ENCODE measurements at regions not wholly inside any gene's neighbourhood (a gene's known extent, or its start where the extent isn't known, plus 50 kb on each side); places are given as distances from the start of the nearest gene placed in this dataset.

DNA sequence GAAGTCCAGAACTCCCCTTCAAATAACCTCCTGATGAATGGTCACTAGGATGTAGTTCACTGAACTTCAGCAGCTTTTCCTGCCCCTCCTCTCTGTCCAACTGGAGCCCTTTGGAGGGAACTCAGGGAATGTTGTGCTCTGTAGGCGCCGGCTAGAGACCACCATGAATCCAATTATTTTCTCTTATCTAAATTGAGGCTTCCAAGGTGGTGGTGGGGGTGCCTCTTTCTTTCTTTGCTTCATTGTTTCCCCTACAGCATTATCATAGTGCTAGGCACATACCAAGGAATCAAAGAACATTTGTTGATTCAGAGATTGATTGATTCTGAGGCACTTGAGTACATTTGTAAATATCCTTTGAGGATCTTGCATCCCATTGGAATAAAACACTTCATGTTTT, 426.6 kb upstream of the PLXNA2 start:
- no peaks in the 10 kb centered on the region for H3K36me3 ChIP-seq (ENCODE audit: insufficient read depth, low read length)
- Mint-ChIP-seq H3K9me3 (no peaks in the 10 kb centered on the region), H3K36me3 (ENCODE audit: low read depth) (no peaks in the 10 kb centered on the region), H3K27ac (no peak overlapping the region), H3K4me3 (no peak overlapping the region), H3K4me1 (ENCODE audit: low read depth) (no peaks in the 10 kb centered on the region), H3K27me3 (peaks cover 8% of the 10 kb centered on the region)
- ChIA-PET CTCF (no interaction called here), POLR2A (no interaction called here)
- H3K4me1 ChIP-seq (ENCODE audit: insufficient read depth, low read length) = no peaks in the 10 kb centered on the region
- no peak for ATAC-seq (ENCODE audit: poor library complexity)
- H3K4me3 ChIP-seq (ENCODE audit: low read length) = no peak overlapping the region
- no peaks in the 10 kb centered on the region for H3K27me3 ChIP-seq (ENCODE audit: control insufficient read depth in 1 of 2, insufficient read depth in 2 of 2, low read length in 2 of 2)
- no peak overlapping the region for H3K27ac ChIP-seq (ENCODE audit: low read depth in 1 of 2, low read length in 2 of 2)
- intact Hi-C loops (cut with DNase I, micrococcal nuclease) = no loop called here
- H3K9me3 ChIP-seq (ENCODE audit: control insufficient read depth in 1 of 2, insufficient read depth in 1 of 2, low read length in 2 of 2) = no peaks in the 10 kb centered on the region
- DNase-seq = no peak
- no peak for TF ChIP-seq CTCF (IDR thresholded peaks at IDR 0.05)

DNA sequence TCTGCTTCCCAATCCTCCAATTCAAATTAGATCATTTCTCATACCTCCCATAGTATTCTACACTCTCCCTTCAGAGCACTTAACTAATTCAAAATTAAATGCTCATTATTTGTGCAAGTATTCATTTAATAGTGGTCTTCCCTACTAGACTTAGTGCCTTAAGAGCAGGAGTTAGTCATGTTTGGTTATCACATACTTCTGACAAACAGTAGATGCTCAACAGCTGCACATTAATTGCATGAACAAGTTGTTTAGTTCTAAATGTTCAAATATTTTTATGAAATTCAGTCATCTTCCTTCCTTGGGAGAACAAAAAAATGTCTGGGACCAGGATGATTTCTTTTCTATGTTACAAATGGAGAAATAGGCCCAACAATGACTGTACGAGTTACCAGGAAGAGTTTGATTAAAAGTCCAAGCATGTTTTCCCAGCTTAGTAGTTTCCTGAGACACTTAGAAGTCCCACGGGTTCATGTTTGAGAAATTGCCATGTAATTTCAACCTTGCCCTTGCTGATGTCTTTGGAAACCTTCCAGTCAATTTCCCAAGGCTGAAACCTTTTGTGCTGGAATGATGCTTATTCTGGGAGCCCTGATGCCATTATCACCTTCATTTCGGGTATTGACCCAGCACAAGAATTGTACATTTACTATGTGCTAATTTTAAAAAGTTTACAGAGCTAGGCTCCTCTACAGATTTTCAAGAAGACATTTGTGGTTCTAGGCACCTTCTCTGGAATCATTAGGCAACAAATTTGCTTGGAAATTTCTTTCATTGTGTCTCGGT, 437.9 kb upstream of the PLXNA2 start:
- POLR2A ChIA-PET = no interaction called here
- TF ChIP-seq CTCF (IDR thresholded peaks at IDR 0.05) = no peak
- peaks cover 29% of the 10 kb centered on the region for H3K27me3 Mint-ChIP-seq
- no peaks in the 10 kb centered on the region for H3K36me3 ChIP-seq (ENCODE audit: insufficient read depth, low read length)
- H3K4me3 Mint-ChIP-seq = no peak overlapping the region
- H3K9me3 Mint-ChIP-seq = peaks cover 2% of the 10 kb centered on the region
- H3K27me3 ChIP-seq (ENCODE audit: control insufficient read depth in 1 of 2, insufficient read depth in 2 of 2, low read length in 2 of 2) = no peaks in the 10 kb centered on the region
- no peak overlapping the region for H3K27ac Mint-ChIP-seq
- CTCF ChIA-PET = no interaction called here
- H3K4me3 ChIP-seq (ENCODE audit: low read length) = no peak overlapping the region
- intact Hi-C loops (cut with DNase I, micrococcal nuclease) = no loop called here
- no peak for ATAC-seq (ENCODE audit: poor library complexity)
- H3K36me3 Mint-ChIP-seq (ENCODE audit: low read depth) = no peaks in the 10 kb centered on the region
- H3K27ac ChIP-seq (ENCODE audit: low read depth in 1 of 2, low read length in 2 of 2) = no peak overlapping the region
- no peaks in the 10 kb centered on the region for H3K4me1 ChIP-seq (ENCODE audit: insufficient read depth, low read length)
- H3K9me3 ChIP-seq (ENCODE audit: control insufficient read depth in 1 of 2, insufficient read depth in 1 of 2, low read length in 2 of 2) = no peaks in the 10 kb centered on the region
- no peaks in the 10 kb centered on the region for H3K4me1 Mint-ChIP-seq (ENCODE audit: low read depth)
- DNase-seq = no peak

- no peak for TF ChIP-seq CTCF (IDR thresholded peaks at IDR 0.05)
- H3K4me1 ChIP-seq (ENCODE audit: insufficient read depth, low read length) = no peaks in the 10 kb centered on the region
- no peaks in the 10 kb centered on the region for H3K9me3 ChIP-seq (ENCODE audit: control insufficient read depth in 1 of 2, insufficient read depth in 1 of 2, low read length in 2 of 2)
- Mint-ChIP-seq H3K4me1 (ENCODE audit: low read depth) (no peaks in the 10 kb centered on the region), H3K36me3 (ENCODE audit: low read depth) (no peaks in the 10 kb centered on the region), H3K27ac (no peak overlapping the region), H3K9me3 (peaks cover 2% of the 10 kb centered on the region), H3K27me3 (peaks cover 26% of the 10 kb centered on the region), H3K4me3 (no peak overlapping the region)
- no peak overlapping the region for H3K4me3 ChIP-seq (ENCODE audit: low read length)
- H3K36me3 ChIP-seq (ENCODE audit: insufficient read depth, low read length) = no peaks in the 10 kb centered on the region
- no peak for ATAC-seq (ENCODE audit: poor library complexity)
- H3K27me3 ChIP-seq (ENCODE audit: control insufficient read depth in 1 of 2, insufficient read depth in 2 of 2, low read length in 2 of 2) = no peaks in the 10 kb centered on the region
- CTCF ChIA-PET = no interaction called here
- POLR2A ChIA-PET = no interaction called here
- intact Hi-C loops (cut with DNase I, micrococcal nuclease) = no loop called here
- DNase-seq = no peak
- no peak overlapping the region for H3K27ac ChIP-seq (ENCODE audit: low read depth in 1 of 2, low read length in 2 of 2)
Observed at GRCh38 chr1:208682664-208683013, 438.5 kb upstream of the PLXNA2 start.
